GM21786 (cell line): ENCODE measurements at regions not wholly inside any gene's neighbourhood (a gene's known extent, or its start where the extent isn't known, plus 50 kb on each side); places are given as distances from the start of the nearest gene placed in this dataset.

ENCODE experiments used
- ATAC-seq: cut with Tn5 transposase; IDR thresholded peaks from one replicate; pipeline ENCODE4 v1.9.1; 2021; ENCODE audit not compliant: unreplicated experiment

DNA sequence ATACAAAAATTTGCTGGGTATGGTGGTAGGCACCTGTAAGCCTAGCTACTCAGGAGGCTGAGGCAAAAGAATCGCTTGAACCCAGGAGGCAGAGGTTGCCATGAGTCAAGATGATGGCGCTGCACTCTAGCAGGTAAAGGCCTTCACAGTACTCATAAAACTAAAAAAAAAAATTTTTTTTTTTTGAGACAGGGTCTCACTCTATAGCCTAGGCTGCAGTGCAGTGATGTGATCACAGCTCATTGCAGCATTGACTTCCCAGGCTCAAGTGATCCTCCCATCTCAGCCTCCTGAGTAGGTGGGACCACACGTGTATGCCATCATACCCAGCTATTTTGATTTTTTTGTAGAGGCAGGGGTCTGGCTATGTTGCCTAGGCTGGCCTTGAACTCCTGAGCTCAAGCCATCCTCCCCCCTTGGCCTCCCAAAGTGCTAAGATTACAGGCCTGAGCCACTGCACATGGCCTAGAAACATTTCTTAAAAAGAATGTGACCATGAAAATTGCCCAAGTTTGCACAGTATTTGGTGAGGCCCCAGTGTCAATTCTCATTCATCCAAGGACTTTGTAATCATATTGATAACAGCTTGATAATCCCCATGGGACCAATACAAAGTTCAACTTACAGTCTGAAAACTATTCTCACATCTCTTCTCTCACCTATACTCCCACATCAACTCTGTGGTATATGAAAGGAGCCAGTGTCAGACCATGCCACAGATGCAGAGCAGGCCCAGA, 64.2 kb upstream of the MYCN start:
- ATAC-seq, result no peak

DNA sequence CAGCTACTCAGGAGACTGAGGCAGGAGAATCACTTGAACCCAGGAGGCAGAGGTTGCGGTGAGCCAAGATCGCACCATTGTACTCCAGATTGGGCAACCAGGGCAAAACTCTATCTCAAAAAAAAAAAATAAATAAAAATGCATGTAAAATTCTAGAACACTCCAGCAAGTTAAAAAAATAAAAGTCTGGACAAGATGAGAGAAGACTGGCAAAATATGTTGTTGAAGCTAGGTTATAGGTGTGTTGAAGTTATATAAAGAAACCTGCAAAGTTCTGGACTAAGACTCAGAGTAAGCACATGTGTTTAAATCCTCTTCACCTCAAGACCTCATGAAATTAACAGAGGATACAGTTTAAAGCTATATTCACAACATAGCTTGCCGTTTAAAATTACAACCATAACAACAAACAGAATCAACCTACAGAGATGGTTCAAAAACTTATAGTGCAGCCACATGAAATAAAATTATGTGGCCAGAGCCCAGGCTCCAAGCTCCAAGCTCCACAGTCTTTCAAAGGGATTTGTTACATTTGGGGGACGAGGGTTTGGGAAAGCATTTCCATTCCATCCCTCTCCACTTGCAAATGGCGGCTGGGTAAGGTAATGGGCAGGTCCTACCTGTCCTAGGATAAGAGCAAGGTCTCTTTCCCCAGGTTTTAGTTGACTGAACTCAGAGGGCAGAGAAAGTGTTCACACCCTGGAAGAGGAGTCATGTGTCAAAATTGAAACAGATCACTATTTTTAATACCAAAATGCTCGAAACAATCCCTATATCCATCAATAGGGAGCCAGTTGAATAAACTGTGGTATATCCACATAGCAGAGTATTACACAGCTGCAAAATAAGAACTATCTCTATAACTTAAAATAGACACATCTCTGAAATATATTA, 59.9 kb upstream of the MYCN start:
- no peak for ATAC-seq

DNA sequence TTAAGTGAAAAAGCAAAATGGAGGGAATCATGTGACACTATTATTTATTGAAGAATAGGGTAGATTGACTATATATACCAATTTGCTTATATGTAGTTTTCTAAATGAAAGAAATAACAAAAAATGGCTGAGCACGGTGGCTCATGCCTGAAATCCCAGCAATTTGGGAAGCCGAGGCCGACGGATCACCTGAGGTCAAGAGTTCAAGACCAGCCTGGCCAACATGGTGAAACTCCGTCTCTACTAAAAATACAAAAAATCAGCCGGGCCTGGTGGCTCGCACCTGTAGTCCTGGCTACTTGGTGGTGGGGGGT, 59.3 kb upstream of the MYCN start:
- no peak for ATAC-seq

DNA sequence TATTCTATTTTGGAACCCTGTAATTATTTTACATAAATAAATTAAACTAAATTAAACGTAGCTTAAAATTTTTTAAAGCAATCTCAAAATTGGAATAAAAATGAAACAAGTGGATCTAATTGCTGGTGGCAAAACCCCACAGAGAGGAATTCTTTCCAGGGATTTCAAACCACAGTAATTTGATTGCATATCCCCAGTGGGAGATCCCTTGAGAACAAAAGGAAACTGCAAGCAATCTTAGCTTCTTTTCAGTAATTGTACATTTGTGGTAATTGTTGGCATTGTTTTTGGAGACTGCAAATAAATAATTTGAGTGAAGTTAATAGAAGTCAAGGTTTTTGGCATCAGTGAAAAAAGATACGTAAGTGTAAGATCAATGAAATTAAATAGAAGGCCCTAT, 58.7 kb upstream of the MYCN start:
- no peak for ATAC-seq

DNA sequence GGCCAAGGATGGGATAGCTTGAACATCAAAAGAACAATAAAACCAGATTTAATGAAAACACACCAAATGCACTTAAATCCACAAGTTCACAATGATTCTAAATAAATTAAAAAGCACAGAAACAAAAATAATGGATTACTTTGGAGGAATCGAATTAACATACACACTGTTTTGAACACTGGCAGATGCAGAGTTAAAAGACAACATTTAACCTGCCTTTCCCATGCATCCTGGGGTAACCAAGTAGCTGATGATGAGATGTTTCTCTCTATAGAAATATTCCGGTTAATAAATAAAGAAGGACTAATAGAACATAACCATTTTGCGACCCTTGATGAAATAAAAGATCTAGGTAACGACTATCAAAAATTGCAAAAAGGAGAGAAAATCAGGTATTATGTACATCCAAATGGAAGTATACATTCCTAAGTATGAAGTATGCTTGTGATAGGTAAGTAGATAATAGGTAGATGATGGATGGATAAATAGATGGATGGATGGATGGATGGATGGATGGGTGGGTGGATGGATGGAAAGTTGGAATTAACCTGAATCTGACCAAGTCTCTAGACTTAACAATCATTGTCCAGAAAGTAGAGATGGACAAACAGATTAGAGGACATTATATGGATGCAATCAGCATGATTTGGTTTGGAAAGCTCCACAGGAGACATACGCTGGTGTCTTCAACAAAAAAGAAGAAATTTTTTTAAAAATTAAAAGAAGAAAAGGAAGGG, 57.4 kb upstream of the MYCN start:
- ATAC-seq, result no peak

DNA sequence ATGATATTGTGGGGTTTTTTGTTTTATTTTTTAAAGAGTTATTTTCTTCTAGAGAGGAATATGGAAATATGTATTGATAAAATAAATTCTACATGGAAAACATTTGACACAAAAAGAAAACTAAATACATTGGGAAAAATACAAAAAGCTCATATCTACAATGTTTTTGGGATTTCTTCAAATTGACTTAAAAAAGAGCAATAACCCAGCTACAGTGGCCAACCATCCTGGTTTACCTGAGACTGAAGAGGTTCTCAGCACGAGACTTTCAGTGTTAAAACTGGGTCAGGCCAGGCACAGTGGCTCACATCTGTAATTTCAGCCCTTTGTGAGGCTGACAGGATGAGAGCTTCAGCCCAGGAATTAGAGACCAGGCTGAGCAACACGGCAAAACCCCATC, 56.7 kb upstream of the MYCN start:
- no peak for ATAC-seq

DNA sequence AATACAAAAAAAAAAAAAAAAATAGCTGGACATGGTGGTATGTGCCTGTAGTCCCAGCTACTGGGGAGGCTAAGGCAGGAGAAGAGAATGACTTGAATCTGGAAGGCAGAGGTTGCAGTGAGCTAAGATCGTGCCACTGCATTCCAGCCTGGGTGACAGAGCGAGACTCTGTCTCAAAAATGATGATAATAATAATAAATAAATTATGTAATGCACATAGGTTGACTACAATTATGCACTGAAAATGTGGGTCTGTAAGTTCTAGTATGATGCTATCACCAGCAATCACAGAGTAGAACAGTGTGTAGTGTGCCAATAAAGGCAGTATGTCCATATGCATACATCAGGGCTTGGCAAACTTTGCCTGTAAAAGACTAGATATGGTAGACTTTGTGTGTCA, 55.6 kb upstream of the MYCN start:
- ATAC-seq, result no peak

DNA sequence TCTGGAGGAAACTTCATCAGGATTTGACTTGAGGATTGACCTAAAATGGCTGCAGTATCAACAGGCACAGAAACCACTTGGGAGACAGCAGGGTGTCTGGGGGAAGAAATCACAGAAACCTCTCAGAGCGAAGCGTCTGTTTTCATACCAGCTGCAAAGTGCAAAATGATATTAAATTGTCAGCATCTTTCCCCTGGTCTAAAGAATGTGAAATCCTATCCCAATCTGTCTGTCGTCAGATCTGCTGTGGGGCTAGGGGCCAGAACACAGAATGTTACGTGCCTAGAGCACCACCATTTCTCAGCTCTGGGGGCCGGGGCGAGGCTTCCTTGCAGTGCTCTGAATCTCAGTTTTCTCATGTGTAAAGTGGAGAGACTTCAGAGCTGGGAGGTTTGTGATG, 54.1 kb upstream of the MYCN start:
- no peak for ATAC-seq

DNA sequence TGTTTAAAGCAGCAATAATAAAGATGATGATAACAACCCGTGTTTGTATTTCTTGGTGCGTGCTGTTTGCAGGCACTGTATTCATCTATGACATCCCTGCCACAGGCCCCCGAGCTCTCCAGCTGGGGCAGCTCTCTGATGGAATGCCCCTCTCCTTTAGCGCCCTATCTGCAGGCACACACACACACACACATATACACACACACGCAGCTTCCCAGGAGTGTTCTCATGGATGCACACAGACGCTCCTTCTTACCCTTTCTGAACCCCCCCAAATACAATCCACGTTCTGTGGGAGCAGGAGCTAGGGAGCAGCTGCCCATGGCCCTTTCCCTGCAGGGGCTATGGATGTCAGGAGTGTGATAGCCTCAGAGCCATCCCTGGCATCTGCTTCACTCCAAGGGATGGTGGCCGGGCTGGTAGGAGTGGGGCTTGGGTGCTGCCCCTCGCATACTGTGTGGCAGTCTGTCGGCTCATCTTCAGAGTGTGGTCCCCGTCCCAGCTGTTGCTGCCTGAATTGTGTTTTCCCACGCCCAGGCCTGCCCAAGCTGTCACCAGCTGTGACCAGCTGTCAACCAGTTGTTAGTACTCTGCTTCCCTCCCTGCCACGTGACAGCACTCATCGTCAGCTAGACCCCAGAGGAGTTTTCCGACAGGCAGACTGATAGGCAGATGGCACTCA, 50.8 kb upstream of the MYCN start:
- ATAC-seq, result no peak

DNA sequence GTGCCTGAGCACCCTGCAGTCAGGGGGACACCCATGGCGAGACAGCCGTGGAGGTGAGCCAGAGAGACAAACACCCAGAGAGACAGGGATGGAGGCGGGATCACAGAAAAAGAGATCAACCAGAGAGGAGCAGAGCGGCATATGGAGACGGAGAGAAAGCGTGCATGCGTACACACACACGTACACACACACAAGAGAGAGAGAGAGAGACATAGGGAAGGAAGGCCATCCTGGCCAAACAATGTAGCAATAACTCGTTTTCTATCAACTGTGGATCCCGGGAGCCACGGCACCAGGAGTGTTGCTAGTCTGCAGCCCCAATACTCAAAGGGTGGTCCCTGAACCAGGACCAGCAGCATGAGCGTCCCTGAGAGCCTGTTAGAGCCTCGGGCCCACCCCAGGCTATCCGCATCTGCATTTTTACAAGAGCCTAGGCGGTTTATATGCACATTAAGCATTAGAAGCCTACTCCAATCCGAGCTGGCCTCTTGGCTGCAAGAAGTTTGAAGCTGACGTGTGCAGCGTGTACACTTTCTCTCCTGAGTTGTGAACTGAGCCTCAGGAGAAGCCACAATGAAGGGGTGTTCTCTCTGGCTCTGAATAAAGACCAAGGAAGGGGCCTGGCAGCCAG, 50.1 kb upstream of the MYCN start:
- no peak for ATAC-seq
